ENCODE measurements at regions not wholly inside any gene's neighbourhood (a gene's known extent, or its start where the extent isn't known, plus 50 kb on each side); places are given as distances from the start of the nearest gene placed in this dataset.

DNA sequence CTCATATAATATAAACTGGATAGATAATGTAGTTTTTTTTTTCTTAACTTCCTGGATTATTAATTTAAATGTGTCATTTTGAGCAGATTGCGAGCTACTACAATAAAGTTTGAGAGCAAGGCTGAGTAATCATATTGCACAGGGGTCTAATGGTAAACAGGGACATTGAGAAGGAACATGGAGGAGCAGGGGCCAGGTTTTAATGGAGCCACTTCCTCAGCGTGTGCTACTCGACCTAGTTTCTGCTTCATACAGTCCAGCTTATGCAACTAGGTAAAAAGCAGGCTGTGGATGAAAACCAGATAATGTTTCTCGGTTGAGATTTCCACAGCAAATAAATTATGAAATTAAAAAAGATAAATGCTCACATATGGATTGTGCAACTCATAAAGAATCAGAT is 1915.7 kb upstream of the CELF4 start:
- no peak overlapping the region for H3K4me3 ChIP-seq (ENCODE audit: low read depth, low read length)
- no peaks in the 10 kb centered on the region for H3K36me3 ChIP-seq (ENCODE audit: control insufficient read depth, insufficient read depth, low read length)
- DNase-seq (ENCODE audit: low read depth) (no peak), FAIRE-seq (no peak)
- no peak for TF ChIP-seq CTCF (IDR thresholded peaks at IDR 0.05; ENCODE audit: insufficient read depth, low read length, severe bottlenecking)
- H3K27me3 ChIP-seq (ENCODE audit: control insufficient read depth, insufficient read depth, low read length) = no peaks in the 10 kb centered on the region

- FAIRE-seq (no peak), DNase-seq (ENCODE audit: low read depth) (peak; percentile 59)
- Histone ChIP-seq H3K4me3 (ENCODE audit: low read depth, low read length) (no peak overlapping the region), H3K36me3 (ENCODE audit: control insufficient read depth, insufficient read depth, low read length) (no peaks in the 10 kb centered on the region), H3K27me3 (ENCODE audit: control insufficient read depth, insufficient read depth, low read length) (no peaks in the 10 kb centered on the region)
- no peak for TF ChIP-seq CTCF (IDR thresholded peaks at IDR 0.05; ENCODE audit: insufficient read depth, low read length, severe bottlenecking)
These were observed 1915.0 kb upstream of the CELF4 start for GRCh38 chr18:39480494-39481195.

DNA sequence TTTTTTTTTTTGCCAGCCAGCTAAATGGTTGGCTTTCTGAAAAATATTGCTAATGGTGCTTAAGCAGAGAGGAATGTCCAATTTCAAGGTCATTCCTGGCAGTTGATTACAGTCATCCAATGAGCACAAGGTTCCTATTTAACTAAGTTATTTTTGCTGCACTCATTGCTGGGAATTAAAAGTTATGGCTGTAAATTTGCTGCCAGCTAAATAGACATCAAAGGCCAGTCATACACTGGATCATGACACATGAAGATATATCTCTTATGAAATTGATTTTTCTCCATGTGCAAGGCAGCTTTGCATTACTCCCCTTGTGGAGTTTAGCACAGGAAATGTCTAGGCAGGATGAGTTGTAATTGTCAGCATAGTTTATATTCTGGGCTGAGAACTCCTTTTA is 1898.4 kb upstream of the CELF4 start:
- no peak for TF ChIP-seq CTCF (IDR thresholded peaks at IDR 0.05; ENCODE audit: insufficient read depth, low read length, severe bottlenecking)
- DNase-seq (ENCODE audit: low read depth) (no peak), FAIRE-seq (no peak)
- Histone ChIP-seq H3K36me3 (ENCODE audit: control insufficient read depth, insufficient read depth, low read length) (no peaks in the 10 kb centered on the region), H3K27me3 (ENCODE audit: control insufficient read depth, insufficient read depth, low read length) (no peaks in the 10 kb centered on the region), H3K4me3 (ENCODE audit: low read depth, low read length) (no peak overlapping the region)

DNA sequence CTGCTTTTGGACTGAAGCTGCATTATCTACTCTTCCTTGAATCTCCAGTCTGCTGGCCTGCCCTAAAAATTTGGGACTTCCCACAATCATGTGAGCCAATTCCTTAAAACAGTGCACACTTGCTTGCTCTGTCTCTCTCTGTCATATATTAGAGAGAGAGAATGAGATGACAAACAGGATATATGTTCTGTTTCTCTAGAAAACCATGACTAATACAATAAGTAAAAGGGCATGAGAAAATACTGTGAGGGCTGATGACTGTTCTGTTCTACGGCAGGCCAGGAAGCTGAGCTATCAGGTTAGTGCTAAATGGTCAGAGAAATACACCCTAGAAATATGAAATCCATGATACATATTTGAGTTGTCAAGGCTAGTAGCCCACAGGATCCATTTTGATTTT is 1896.8 kb upstream of the CELF4 start:
- peak; percentile 87 for DNase-seq (ENCODE audit: low read depth)
- no peaks in the 10 kb centered on the region for H3K36me3 ChIP-seq (ENCODE audit: control insufficient read depth, insufficient read depth, low read length)
- TF ChIP-seq CTCF (IDR thresholded peaks at IDR 0.05; ENCODE audit: insufficient read depth, low read length, severe bottlenecking) = no peak
- FAIRE-seq = no peak
- no peaks in the 10 kb centered on the region for H3K27me3 ChIP-seq (ENCODE audit: control insufficient read depth, insufficient read depth, low read length)
- no peak overlapping the region for H3K4me3 ChIP-seq (ENCODE audit: low read depth, low read length)

DNA sequence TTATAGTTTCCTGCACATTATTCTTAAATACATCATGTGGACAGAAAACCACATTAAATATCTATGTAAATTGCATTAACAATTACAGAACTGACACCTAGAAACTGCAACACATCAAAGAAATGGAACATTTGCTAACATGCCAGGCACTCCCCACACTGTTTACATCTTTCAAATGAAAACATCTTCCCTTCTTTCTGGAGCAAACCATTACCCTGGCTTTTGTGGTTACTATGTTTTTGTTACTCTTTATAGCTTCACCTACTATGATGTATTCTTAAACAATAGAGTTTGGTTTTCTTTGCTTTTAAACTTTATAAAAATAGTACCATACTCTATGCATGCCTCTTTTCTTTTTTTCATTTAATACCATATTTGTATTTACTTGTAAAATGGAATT is 1894.5 kb upstream of the CELF4 start:
- H3K36me3 ChIP-seq (ENCODE audit: control insufficient read depth, insufficient read depth, low read length) = no peaks in the 10 kb centered on the region
- FAIRE-seq = no peak
- TF ChIP-seq CTCF (IDR thresholded peaks at IDR 0.05; ENCODE audit: insufficient read depth, low read length, severe bottlenecking) = no peak

GRCh38 chr18:39455285-39455684 is 1889.7 kb upstream of the CELF4 start:
- no peak overlapping the region for H3K4me3 ChIP-seq (ENCODE audit: low read depth, low read length)
- no peaks in the 10 kb centered on the region for H3K36me3 ChIP-seq (ENCODE audit: control insufficient read depth, insufficient read depth, low read length)
- H3K27me3 ChIP-seq (ENCODE audit: control insufficient read depth, insufficient read depth, low read length) = no peaks in the 10 kb centered on the region
- DNase-seq (ENCODE audit: low read depth) (peak; percentile 96), FAIRE-seq (no peak)
- TF ChIP-seq CTCF (IDR thresholded peaks at IDR 0.05; ENCODE audit: insufficient read depth, low read length, severe bottlenecking) = no peak

More for the DNA sequence above, 1894.5 kb upstream of the CELF4 start:
- no peaks in the 10 kb centered on the region for H3K27me3 ChIP-seq (ENCODE audit: control insufficient read depth, insufficient read depth, low read length)
- no peak overlapping the region for H3K4me3 ChIP-seq (ENCODE audit: low read depth, low read length)
- DNase-seq (ENCODE audit: low read depth) = no peak

All from bronchial epithelial cell (primary cell).